ENCODE measurements at regions not wholly inside any gene's neighbourhood (a gene's known extent, or its start where the extent isn't known, plus 50 kb on each side); places are given as distances from the start of the nearest gene placed in this dataset.

DNA sequence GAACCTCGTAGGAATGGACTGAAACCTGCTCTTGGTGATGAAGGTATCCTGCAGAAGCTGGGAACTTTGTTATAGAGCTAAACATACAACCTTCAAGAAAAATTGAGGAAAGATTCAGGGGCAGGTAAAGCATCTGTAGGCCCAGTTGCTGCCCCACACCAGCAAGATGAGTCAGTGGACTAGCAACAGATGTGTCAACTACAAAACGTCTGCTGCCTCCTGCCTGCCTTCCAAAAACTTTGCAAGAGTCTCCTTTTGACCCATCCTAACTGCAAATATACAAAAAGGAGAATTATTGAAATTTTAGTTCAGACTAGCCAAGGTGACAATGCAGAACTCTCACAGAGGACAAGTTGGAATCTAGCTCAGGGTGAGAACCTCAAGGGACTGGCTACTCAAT lies 60.9 kb upstream of the TMTC1 start:
- no peak overlapping the region for H3K4me3 ChIP-seq
- no peak for DNase-seq
- 53 to 66% (median 61%) methylated on average over 2 of the region's 2 CpGs for WGBS, 5 donors
- no peaks in the 10 kb centered on the region for H3K27me3 ChIP-seq (replicated peaks in 1 of 7)
- no peaks in the 10 kb centered on the region for H3K4me1 ChIP-seq
- intact Hi-C loops (cut with DNase I; ENCODE audit: low total_unique reads): no loop called here
- TF ChIP-seq, protein P1, sequence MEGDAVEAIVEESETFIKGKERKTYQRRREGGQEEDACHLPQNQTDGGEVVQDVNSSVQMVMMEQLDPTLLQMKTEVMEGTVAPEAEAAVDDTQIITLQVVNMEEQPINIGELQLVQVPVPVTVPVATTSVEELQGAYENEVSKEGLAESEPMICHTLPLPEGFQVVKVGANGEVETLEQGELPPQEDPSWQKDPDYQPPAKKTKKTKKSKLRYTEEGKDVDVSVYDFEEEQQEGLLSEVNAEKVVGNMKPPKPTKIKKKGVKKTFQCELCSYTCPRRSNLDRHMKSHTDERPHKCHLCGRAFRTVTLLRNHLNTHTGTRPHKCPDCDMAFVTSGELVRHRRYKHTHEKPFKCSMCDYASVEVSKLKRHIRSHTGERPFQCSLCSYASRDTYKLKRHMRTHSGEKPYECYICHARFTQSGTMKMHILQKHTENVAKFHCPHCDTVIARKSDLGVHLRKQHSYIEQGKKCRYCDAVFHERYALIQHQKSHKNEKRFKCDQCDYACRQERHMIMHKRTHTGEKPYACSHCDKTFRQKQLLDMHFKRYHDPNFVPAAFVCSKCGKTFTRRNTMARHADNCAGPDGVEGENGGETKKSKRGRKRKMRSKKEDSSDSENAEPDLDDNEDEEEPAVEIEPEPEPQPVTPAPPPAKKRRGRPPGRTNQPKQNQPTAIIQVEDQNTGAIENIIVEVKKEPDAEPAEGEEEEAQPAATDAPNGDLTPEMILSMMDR (IDR thresholded peaks at IDR 0.05 in 8 of 11, conservative IDR thresholded peaks at IDR 0.05 in 3 of 11): no peak
- TF ChIP-seq POLR2A (IDR thresholded peaks at IDR 0.05): no peak
- no peak for TF ChIP-seq POLR2AphosphoS5 (IDR thresholded peaks at IDR 0.05)
- H3K36me3 ChIP-seq: no peaks in the 10 kb centered on the region
- H3K9me3 ChIP-seq: peaks cover 0 to 38% (median 16%) of the 10 kb centered on the region in 8 donors
- H3K27ac ChIP-seq: no peak overlapping the region

GRCh38 chr12:29843036-29843435 lies 59.3 kb upstream of the TMTC1 start:
- TF ChIP-seq, protein P1 (IDR thresholded peaks at IDR 0.05 in 8 of 11, conservative IDR thresholded peaks at IDR 0.05 in 3 of 11): no peak
- TF ChIP-seq POLR2AphosphoS5 (IDR thresholded peaks at IDR 0.05) (no peak), POLR2A (IDR thresholded peaks at IDR 0.05) (no peak)
- DNase-seq: no peak
- intact Hi-C loops (cut with DNase I; ENCODE audit: low total_unique reads): no loop called here

DNA sequence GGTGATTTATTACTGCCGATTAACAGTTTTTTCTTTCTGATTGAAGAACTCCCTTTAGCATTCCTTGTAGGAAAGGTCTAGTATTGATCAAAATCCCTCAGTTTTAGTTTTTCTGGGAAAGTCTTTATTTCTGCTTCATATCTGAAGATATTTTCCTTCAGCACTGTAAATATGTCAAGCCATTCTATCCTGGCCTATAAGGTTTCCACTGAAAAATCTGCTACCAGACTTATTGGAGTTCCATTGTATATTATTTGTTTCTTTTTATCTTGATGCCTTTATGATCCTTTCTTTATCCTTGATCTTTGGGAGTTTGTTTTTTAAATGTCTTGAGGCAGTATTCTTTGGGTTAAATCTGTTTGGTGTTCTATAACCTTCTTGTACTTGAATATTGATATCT lies 55.0 kb upstream of the TMTC1 start:
- TF ChIP-seq, protein P1 (IDR thresholded peaks at IDR 0.05 in 8 of 11, conservative IDR thresholded peaks at IDR 0.05 in 3 of 11): no peak
- WGBS, 5 donors: 91 to 97% (median 95%) methylated on average over 1 of the region's 1 CpG
- no peaks in the 10 kb centered on the region for H3K27me3 ChIP-seq (replicated peaks in 1 of 7)
- H3K4me1 ChIP-seq: no peaks in the 10 kb centered on the region
- H3K36me3 ChIP-seq: no peaks in the 10 kb centered on the region
- intact Hi-C loops (cut with DNase I; ENCODE audit: low total_unique reads): no loop called here
- H3K4me3 ChIP-seq: no peak overlapping the region
- H3K9me3 ChIP-seq: peaks cover 0 to 59% (median 38%) of the 10 kb centered on the region in 8 donors
- DNase-seq: no peak
- H3K27ac ChIP-seq: no peak overlapping the region

More at GRCh38 chr12:29843036-29843435, 59.3 kb upstream of the TMTC1 start:
- H3K27me3 ChIP-seq (replicated peaks in 1 of 7): no peaks in the 10 kb centered on the region
- H3K4me3 ChIP-seq: no peak overlapping the region
- H3K4me1 ChIP-seq: no peaks in the 10 kb centered on the region
- H3K9me3 ChIP-seq: peaks cover 0 to 38% (median 24%) of the 10 kb centered on the region in 8 donors
- no peaks in the 10 kb centered on the region for H3K36me3 ChIP-seq
- no peak overlapping the region for H3K27ac ChIP-seq

Small RNA genes lying in the stretch of these regions (small RNA-seq; reads per million reads assigned to genes)
- gene AC023511.2: 0 reads per million in 4 donors
- 0 to 0.12 (median 0.03) reads per million in 4 donors for gene RNA5SP356

Measured in spleen (tissue), 11 donors.